ENCODE measurements at regions not wholly inside any gene's neighbourhood (a gene's known extent, or its start where the extent isn't known, plus 50 kb on each side); places are given as distances from the start of the nearest gene placed in this dataset.

DNA sequence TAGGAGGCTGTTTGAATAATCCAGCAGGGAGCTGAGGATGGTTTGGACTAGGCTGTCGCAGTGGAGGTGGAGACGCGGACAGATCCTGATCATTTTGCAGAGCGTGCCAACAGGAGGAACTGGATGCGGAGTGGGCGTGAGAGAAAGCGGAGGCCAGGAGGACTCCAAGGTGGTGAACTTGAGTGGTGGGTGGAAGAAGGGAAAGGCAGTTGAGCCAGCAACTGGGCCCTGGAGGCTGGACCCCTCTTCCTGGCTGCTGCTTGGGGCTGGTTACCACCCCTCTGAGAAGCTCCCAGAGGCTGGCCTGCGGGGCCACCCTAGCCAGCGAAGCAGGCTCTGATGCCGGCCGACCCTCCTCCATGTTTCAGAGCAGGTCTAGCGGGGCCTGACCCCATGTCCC lies 56.8 kb upstream of the KCNA1 start:
- TF ChIP-seq POLR2A (IDR thresholded peaks at IDR 0.05) = no peak
- TF ChIP-seq, protein P1, sequence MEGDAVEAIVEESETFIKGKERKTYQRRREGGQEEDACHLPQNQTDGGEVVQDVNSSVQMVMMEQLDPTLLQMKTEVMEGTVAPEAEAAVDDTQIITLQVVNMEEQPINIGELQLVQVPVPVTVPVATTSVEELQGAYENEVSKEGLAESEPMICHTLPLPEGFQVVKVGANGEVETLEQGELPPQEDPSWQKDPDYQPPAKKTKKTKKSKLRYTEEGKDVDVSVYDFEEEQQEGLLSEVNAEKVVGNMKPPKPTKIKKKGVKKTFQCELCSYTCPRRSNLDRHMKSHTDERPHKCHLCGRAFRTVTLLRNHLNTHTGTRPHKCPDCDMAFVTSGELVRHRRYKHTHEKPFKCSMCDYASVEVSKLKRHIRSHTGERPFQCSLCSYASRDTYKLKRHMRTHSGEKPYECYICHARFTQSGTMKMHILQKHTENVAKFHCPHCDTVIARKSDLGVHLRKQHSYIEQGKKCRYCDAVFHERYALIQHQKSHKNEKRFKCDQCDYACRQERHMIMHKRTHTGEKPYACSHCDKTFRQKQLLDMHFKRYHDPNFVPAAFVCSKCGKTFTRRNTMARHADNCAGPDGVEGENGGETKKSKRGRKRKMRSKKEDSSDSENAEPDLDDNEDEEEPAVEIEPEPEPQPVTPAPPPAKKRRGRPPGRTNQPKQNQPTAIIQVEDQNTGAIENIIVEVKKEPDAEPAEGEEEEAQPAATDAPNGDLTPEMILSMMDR (IDR thresholded peaks at IDR 0.05) = no peak
